ENCODE measurements at regions not wholly inside any gene's neighbourhood (a gene's known extent, or its start where the extent isn't known, plus 50 kb on each side); places are given as distances from the start of the nearest gene placed in this dataset.

DNA sequence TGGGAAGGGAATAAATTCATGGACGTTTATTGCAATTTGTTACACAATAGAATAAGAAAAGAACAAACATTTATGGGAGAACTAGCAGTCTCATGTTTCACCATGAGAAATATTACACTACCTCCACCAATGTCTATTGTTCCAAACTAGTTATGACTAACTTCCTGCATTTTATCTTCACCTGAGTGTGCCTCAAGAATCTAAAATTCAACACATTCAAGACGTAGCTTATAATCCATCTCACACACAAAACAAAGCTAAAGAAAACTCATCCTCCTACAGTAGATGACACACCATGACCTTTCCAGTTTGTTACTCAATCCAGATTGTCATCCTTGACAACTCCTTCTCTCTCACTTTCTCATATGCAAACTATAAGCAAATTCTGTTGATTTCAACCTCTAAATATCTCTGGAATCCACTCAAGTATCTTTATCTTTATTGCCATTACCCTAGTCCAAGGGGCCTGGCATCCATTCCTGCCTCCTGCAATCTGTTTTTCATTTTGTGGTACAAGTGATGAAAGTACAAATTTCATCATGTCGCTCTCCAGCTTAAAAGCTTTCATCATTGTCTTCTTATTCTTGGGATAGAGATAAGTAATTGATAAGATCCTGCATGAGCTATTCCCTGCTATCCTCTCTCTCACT lies 229.9 kb downstream of the NR2F2 start:
- ChIA-PET POLR2A (ENCODE audit: unreplicated experiment) (no interaction called here), CTCF (no interaction called here)
- Histone ChIP-seq H3K4me2 (ENCODE audit: low read depth, low read length) (no peak overlapping the region), H3K14ac (replicated peaks; ENCODE audit: low read depth, low read length) (no peak overlapping the region), H4K8ac (ENCODE audit: low read depth in 2 of 2, low read length in 2 of 2) (no peak overlapping the region), H2BK15ac (ENCODE audit: low read depth, low read length) (no peak overlapping the region), H4K20me1 (ENCODE audit: insufficient read depth, low read length) (no peaks in the 10 kb centered on the region), H3K9me3 (ENCODE audit: control insufficient read depth, insufficient read depth, low read length) (peaks cover 10% of the 10 kb centered on the region), H2BK20ac (ENCODE audit: low read depth, low read length) (no peak overlapping the region), H3K9ac (ENCODE audit: low read depth, low read length) (no peak overlapping the region), H3K36me3 (ENCODE audit: control insufficient read depth, insufficient read depth, low read length) (no peaks in the 10 kb centered on the region), H4K5ac (ENCODE audit: low read depth, low read length) (no peak overlapping the region), H3K4ac (ENCODE audit: low read depth, low read length) (no peak overlapping the region), H3K79me1 (ENCODE audit: low read depth in 1 of 2, low read length in 2 of 2) (no peaks in the 10 kb centered on the region), H3K4me1 (ENCODE audit: control insufficient read depth, insufficient read depth, low read length) (no peaks in the 10 kb centered on the region), H3K18ac (ENCODE audit: low read depth, low read length) (no peak overlapping the region), H3K4me3 (ENCODE audit: insufficient read depth, low read depth, low read length) (no peak overlapping the region), H3K9me1 (ENCODE audit: insufficient read depth, low read length) (no peaks in the 10 kb centered on the region), H2BK5ac (ENCODE audit: low read depth, low read length, poor library complexity, severe bottlenecking) (no peak overlapping the region), H3K27me3 (ENCODE audit: control insufficient read depth, insufficient read depth, low read length) (no peaks in the 10 kb centered on the region), H2BK120ac (ENCODE audit: low read depth, low read length) (no peak overlapping the region), H3K27ac (ENCODE audit: insufficient read depth, low read length) (no peak overlapping the region), H4K91ac (ENCODE audit: insufficient read depth, low read depth, low read length) (no peak overlapping the region), H2AFZ (replicated peaks; ENCODE audit: low read length, poor library complexity) (no peak overlapping the region), H3K23ac (ENCODE audit: low read depth, low read length) (no peak overlapping the region), H2AK5ac (ENCODE audit: low read depth, low read length) (no peak overlapping the region), H2AK9ac (replicated peaks; ENCODE audit: low read depth, low read length, poor library complexity) (no peak overlapping the region), H3K56ac (ENCODE audit: extremely low read depth, insufficient read depth, low read length) (no peak overlapping the region)
- dilution Hi-C loops (cut with HindIII; ENCODE audit: low sequenced_read_pairs, unreplicated experiment): no loop called here
- intact Hi-C loops (cut with micrococcal nuclease): no loop called here
- WGBS, 2 experiments (ENCODE audit: extremely low coverage in 2 of 2, insufficient read length in 1 of 2): no CpG with 5 or more reads among the region's 3 CpGs
- DNase-seq: no peak
- BruUV-seq (replicated peaks): no TSS peak
- no peak for ATAC-seq (ENCODE audit: low read depth)
- TF ChIP-seq MXI1 (IDR thresholded peaks at IDR 0.05; ENCODE audit: borderline replicate concordance, low read depth, low read length) (no peak), POLR2A (IDR thresholded peaks at IDR 0.05; ENCODE audit: low read depth, low read length) (no peak)
- TF ChIP-seq, protein P1, sequence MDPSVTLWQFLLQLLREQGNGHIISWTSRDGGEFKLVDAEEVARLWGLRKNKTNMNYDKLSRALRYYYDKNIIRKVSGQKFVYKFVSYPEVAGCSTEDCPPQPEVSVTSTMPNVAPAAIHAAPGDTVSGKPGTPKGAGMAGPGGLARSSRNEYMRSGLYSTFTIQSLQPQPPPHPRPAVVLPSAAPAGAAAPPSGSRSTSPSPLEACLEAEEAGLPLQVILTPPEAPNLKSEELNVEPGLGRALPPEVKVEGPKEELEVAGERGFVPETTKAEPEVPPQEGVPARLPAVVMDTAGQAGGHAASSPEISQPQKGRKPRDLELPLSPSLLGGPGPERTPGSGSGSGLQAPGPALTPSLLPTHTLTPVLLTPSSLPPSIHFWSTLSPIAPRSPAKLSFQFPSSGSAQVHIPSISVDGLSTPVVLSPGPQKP (IDR thresholded peaks at IDR 0.05; ENCODE audit: borderline replicate concordance, low read depth, low read length): no peak
- TF ChIP-seq, protein P2, sequence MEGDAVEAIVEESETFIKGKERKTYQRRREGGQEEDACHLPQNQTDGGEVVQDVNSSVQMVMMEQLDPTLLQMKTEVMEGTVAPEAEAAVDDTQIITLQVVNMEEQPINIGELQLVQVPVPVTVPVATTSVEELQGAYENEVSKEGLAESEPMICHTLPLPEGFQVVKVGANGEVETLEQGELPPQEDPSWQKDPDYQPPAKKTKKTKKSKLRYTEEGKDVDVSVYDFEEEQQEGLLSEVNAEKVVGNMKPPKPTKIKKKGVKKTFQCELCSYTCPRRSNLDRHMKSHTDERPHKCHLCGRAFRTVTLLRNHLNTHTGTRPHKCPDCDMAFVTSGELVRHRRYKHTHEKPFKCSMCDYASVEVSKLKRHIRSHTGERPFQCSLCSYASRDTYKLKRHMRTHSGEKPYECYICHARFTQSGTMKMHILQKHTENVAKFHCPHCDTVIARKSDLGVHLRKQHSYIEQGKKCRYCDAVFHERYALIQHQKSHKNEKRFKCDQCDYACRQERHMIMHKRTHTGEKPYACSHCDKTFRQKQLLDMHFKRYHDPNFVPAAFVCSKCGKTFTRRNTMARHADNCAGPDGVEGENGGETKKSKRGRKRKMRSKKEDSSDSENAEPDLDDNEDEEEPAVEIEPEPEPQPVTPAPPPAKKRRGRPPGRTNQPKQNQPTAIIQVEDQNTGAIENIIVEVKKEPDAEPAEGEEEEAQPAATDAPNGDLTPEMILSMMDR (conservative IDR thresholded peaks at IDR 0.05; ENCODE audit: low read depth, low read length): no peak
- in situ Hi-C loops (cut with MboI; ENCODE audit: low sequenced_read_pairs): no loop called here

Measured in IMR-90 (cell line).